HEK293 (cell line): ENCODE measurements at regions not wholly inside any gene's neighbourhood (a gene's known extent, or its start where the extent isn't known, plus 50 kb on each side); places are given as distances from the start of the nearest gene placed in this dataset.

ENCODE experiments used
- CTCF ChIA-PET: fragments of 350-600 bp; formaldehyde crosslinking; extraction: SDS; loops from one replicate; lab custom pipeline; 2021; ENCODE audit warnings: antibody characterized with exemption; lab: Yijun Ruan, JAX
- POLR2A ChIA-PET: fragments of 300-600 bp; formaldehyde crosslinking; extraction: SDS; loops from one replicate; lab custom pipeline; 2020; ENCODE audit warnings: antibody characterized with exemption, inconsistent platforms; lab: Yijun Ruan, JAX
- H3K27ac ChIP-seq: fragments of 200-500 bp; sonication (Bioruptor generic); 2 replicates; pipeline ENCODE4 v1.5.1; 2014; ENCODE audit warnings: low read depth, low read length, control low read depth, inconsistent platforms; ENCODE audit errors: extremely low read depth
- H3K36me3 ChIP-seq, 2 experiments: fragments of 200-500 bp in 1 of 2; sonication (Bioruptor generic) in 1 of 2; 1 replicate in 1 of 2; 2 replicates in 1 of 2; pipeline ENCODE4 v1.5.1; 2014 to 2017; ENCODE audit warnings: inconsistent platforms in 2 of 2, low read length in 2 of 2; ENCODE audit not compliant: control insufficient read depth in 2 of 2, insufficient read depth in 1 of 2
- H3K4me1 ChIP-seq: fragments of 200-500 bp; sonication (Bioruptor generic); 2 replicates; pipeline ENCODE4 v1.5.1; 2014; ENCODE audit warnings: mild to moderate bottlenecking, low read length, inconsistent platforms; ENCODE audit not compliant: control insufficient read depth, insufficient read depth
- H3K4me3 ChIP-seq: 2 replicates; pipeline ENCODE4 v1.5.1; 2011; ENCODE audit warnings: low read depth, mild to moderate bottlenecking, control low read depth, low read length, moderate library complexity
- H3K9me3 ChIP-seq: fragments of 200-500 bp; sonication (Bioruptor generic); 2 replicates; pipeline ENCODE4 v1.5.1; 2014; ENCODE audit warnings: low read depth, low read length, inconsistent platforms; ENCODE audit not compliant: control insufficient read depth, insufficient read depth
- BCL11A ChIP-seq: fragments of 450-650 bp; formaldehyde crosslinking; IDR thresholded peaks from 2 replicates; pipeline ENCODE4 v1.5.1; 2016; ENCODE audit warnings: low read depth, missing biosample characterization, missing genetic modification characterization
- FEZF1 ChIP-seq: fragments of 450-650 bp; formaldehyde crosslinking; IDR thresholded peaks from 2 replicates; pipeline ENCODE4 v1.5.1; 2016; ENCODE audit warnings: missing biosample characterization, missing genetic modification characterization
- GFI1B ChIP-seq: fragments of 450-650 bp; formaldehyde crosslinking; IDR thresholded peaks from 2 replicates; pipeline ENCODE4 v1.5.1; 2016; ENCODE audit warnings: missing biosample characterization, missing genetic modification characterization
- GLI2 ChIP-seq: fragments of 450-650 bp; formaldehyde crosslinking; IDR thresholded peaks from 2 replicates; pipeline ENCODE4; 2017; ENCODE audit warnings: missing biosample characterization, missing genetic modification characterization, low read depth, borderline replicate concordance
- GLI4 ChIP-seq: fragments of 450-650 bp; formaldehyde crosslinking; IDR thresholded peaks from 2 replicates; pipeline ENCODE4 v1.5.1; 2016; ENCODE audit warnings: missing biosample characterization, missing genetic modification characterization
- HIC1 ChIP-seq: fragments of 450-650 bp; formaldehyde crosslinking; IDR thresholded peaks from 2 replicates; pipeline ENCODE4 v1.5.1; 2016; ENCODE audit warnings: missing biosample characterization, missing genetic modification characterization
- IKZF3 ChIP-seq: fragments of 450-650 bp; IDR thresholded peaks from 2 replicates; pipeline ENCODE4 v1.5.0; 2018; ENCODE audit warnings: missing biosample characterization, mild to moderate bottlenecking, missing genetic modification characterization, moderate library complexity
- KLF8 ChIP-seq: fragments of 450-650 bp; formaldehyde crosslinking; IDR thresholded peaks from 2 replicates; pipeline ENCODE4 v1.5.1; 2016; ENCODE audit warnings: missing biosample characterization, missing genetic modification characterization
- OVOL3 ChIP-seq: fragments of 450-650 bp; formaldehyde crosslinking; IDR thresholded peaks from 2 replicates; pipeline ENCODE4 v1.5.1; 2016; ENCODE audit warnings: missing biosample characterization, missing genetic modification characterization
- SP7 ChIP-seq: fragments of 450-650 bp; formaldehyde crosslinking; IDR thresholded peaks from 2 replicates; pipeline ENCODE4 v1.5.1; 2016; ENCODE audit warnings: missing biosample characterization, missing genetic modification characterization
- TCF7L2 ChIP-seq: IDR thresholded peaks from 2 replicates; pipeline ENCODE4 v1.6.1; 2011; ENCODE audit warnings: low read depth, mild to moderate bottlenecking, inconsistent platforms, low read length, moderate library complexity, borderline replicate concordance
- TRIM28 ChIP-seq: IDR thresholded peaks from 2 replicates; pipeline ENCODE4 v1.6.1; 2011; ENCODE audit warnings: low read length, control low read depth, borderline replicate concordance
- ZBTB1 ChIP-seq: fragments of 450-650 bp; formaldehyde crosslinking; IDR thresholded peaks from 2 replicates; pipeline ENCODE4 v1.5.1; 2016; ENCODE audit warnings: missing biosample characterization, missing genetic modification characterization
- ZNF10 ChIP-seq: fragments of 450-650 bp; formaldehyde crosslinking; IDR thresholded peaks from 2 replicates; pipeline ENCODE4 v1.5.1; 2017; ENCODE audit warnings: missing biosample characterization, missing genetic modification characterization
- ZNF114 ChIP-seq: fragments of 450-650 bp; formaldehyde crosslinking; IDR thresholded peaks from 2 replicates; pipeline ENCODE4 v1.5.0; 2017; ENCODE audit warnings: missing biosample characterization, missing genetic modification characterization
- ZNF18 ChIP-seq: fragments of 450-650 bp; formaldehyde crosslinking; IDR thresholded peaks from 2 replicates; pipeline ENCODE4 v1.5.1; 2016; ENCODE audit warnings: missing biosample characterization, missing genetic modification characterization
- ZNF184 ChIP-seq: fragments of 450-650 bp; IDR thresholded peaks from 2 replicates; pipeline ENCODE4 v1.5.1; 2018; ENCODE audit warnings: missing biosample characterization, mild to moderate bottlenecking, missing genetic modification characterization
- ZNF202 ChIP-seq: fragments of 450-650 bp; formaldehyde crosslinking; IDR thresholded peaks from 2 replicates; pipeline ENCODE4 v1.5.1; 2016; ENCODE audit warnings: missing biosample characterization, missing genetic modification characterization, borderline replicate concordance
- ZNF335 ChIP-seq: fragments of 450-650 bp; formaldehyde crosslinking; conservative IDR thresholded peaks from 2 replicates; pipeline ENCODE4 v1.5.1; 2016; ENCODE audit warnings: missing biosample characterization, missing genetic modification characterization
- ZNF366 ChIP-seq: fragments of 450-650 bp; formaldehyde crosslinking; conservative IDR thresholded peaks from 2 replicates; pipeline ENCODE4 v1.5.1; 2016; ENCODE audit warnings: missing biosample characterization, missing genetic modification characterization
- ZNF501 ChIP-seq: fragments of 450-650 bp; formaldehyde crosslinking; IDR thresholded peaks from 2 replicates; pipeline ENCODE4 v1.5.1; 2016; ENCODE audit warnings: missing biosample characterization, missing genetic modification characterization
- ZNF624 ChIP-seq: fragments of 450-650 bp; formaldehyde crosslinking; IDR thresholded peaks from 2 replicates; pipeline ENCODE4 v1.5.1; 2017; ENCODE audit warnings: missing biosample characterization, missing genetic modification characterization
- ZNF629 ChIP-seq: fragments of 450-650 bp; formaldehyde crosslinking; IDR thresholded peaks from 2 replicates; pipeline ENCODE4 v1.5.1; 2017; ENCODE audit warnings: missing biosample characterization, missing genetic modification characterization
- ZNF777 ChIP-seq: fragments of 450-650 bp; formaldehyde crosslinking; IDR thresholded peaks from 2 replicates; pipeline ENCODE4 v1.5.1; 2017; ENCODE audit warnings: missing biosample characterization, missing genetic modification characterization, borderline replicate concordance
- TF ChIP-seq, protein P1 (sequence below): fragments of 450-650 bp; formaldehyde crosslinking; IDR thresholded peaks from 2 replicates; pipeline ENCODE4 v1.5.1; 2016; ENCODE audit warnings: missing biosample characterization, missing genetic modification characterization
- TF ChIP-seq, protein P2 (sequence below): fragments of 450-650 bp; formaldehyde crosslinking; IDR thresholded peaks from 2 replicates; pipeline ENCODE4 v1.5.1; 2017; ENCODE audit warnings: missing biosample characterization, missing genetic modification characterization

- POLR2A ChIA-PET: no interaction called here
- CTCF ChIA-PET: interaction anchor here (1.0 kb wide), 1 partner anchor 9 kb away, joined by 3 read pairs; no protein-coding TSS in a partner anchor
- Histone ChIP-seq H3K4me1 (peaks cover 14% of the 10 kb centered on the region), H3K36me3 (no peaks in the 10 kb centered on the region)
- no peak for TF ChIP-seq ZNF202 (tag by site-specific recombination)
- TF ChIP-seq BCL11A: no peak
- TF ChIP-seq, all 188 proteins: peak for 0
- H3K27ac ChIP-seq: no peak overlapping the region
- H3K4me3 ChIP-seq: no peak overlapping the region
- H3K9me3 ChIP-seq: no peaks in the 10 kb centered on the region
Observed at GRCh38 chr5:174400461-174400860, 323.9 kb upstream of the MSX2 start.

DNA sequence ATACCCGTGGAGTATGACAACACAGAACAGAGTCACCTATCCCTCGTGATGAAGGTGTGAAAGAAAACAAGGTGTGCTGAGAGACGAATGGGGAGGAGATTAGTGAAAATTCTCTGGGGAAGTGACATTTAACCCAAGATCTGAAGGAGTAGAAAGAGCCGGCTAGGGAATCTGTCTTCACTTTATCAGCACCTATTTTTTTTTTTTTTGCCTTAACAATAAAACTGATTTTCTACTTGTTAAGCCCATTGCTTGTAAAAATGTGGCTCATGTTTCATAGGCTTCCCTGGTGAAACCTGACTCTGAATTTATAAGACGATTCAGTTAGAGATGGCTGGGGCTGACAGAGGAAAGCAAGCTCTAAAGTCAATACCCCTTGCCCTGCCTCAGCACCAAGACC lies 322.6 kb upstream of the MSX2 start:
- Histone ChIP-seq H3K9me3 (no peaks in the 10 kb centered on the region), H3K4me3 (no peak overlapping the region), H3K27ac (peak overlapping the region; percentile 48; the same call in 1 of the 2 replicates), H3K36me3 (no peaks in the 10 kb centered on the region), H3K4me1 (peaks cover 14% of the 10 kb centered on the region)
- CTCF ChIA-PET: interaction anchor here (0.6 to 1.3 kb wide), 4 partner anchors 18 to 1734 kb away, joined by 3 to 5 read pairs (median 4); no protein-coding TSS in a partner anchor
- POLR2A ChIA-PET: interaction anchor here (0.8 to 1.3 kb wide), 3 partner anchors 9 to 19 kb away, joined by 3 to 4 read pairs (median 4); no protein-coding TSS in a partner anchor
- TF ChIP-seq, protein P1, sequence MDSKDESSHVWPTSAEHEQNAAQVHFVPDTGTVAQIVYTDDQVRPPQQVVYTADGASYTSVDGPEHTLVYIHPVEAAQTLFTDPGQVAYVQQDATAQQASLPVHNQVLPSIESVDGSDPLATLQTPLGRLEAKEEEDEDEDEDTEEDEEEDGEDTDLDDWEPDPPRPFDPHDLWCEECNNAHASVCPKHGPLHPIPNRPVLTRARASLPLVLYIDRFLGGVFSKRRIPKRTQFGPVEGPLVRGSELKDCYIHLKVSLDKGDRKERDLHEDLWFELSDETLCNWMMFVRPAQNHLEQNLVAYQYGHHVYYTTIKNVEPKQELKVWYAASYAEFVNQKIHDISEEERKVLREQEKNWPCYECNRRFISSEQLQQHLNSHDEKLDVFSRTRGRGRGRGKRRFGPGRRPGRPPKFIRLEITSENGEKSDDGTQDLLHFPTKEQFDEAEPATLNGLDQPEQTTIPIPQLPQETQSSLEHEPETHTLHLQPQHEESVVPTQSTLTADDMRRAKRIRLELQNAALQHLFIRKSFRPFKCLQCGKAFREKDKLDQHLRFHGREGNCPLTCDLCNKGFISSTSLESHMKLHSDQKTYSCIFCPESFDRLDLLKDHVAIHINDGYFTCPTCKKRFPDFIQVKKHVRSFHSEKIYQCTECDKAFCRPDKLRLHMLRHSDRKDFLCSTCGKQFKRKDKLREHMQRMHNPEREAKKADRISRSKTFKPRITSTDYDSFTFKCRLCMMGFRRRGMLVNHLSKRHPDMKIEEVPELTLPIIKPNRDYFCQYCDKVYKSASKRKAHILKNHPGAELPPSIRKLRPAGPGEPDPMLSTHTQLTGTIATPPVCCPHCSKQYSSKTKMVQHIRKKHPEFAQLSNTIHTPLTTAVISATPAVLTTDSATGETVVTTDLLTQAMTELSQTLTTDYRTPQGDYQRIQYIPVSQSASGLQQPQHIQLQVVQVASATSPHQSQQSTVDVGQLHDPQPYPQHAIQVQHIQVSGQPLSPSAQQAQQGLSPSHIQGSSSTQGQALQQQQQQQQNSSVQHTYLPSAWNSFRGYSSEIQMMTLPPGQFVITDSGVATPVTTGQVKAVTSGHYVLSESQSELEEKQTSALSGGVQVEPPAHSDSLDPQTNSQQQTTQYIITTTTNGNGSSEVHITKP (tag by site-specific recombination): no peak
- TF ChIP-seq HIC1 (tag by site-specific recombination) (peak; percentile 40; the same call in 1 of the 2 replicates), OVOL3 (tag by site-specific recombination) (peak; percentile 52; the same call in 1 of the 2 replicates), ZNF114 (tag by site-specific recombination) (no peak), TCF7L2 (peak; percentile 96), ZNF184 (0 out of 2 replicates have a peak, but pooled peaks have one; percentile 37), ZNF624 (tag by site-specific recombination) (no peak), GLI4 (no peak), ZNF335 (tag by site-specific recombination) (no peak), SP7 (peak; percentile 45; the same call in 1 of the 2 replicates), ZNF629 (peak; percentile 74), GLI2 (tag by site-specific recombination) (peak; percentile 40; the same call in 1 of the 2 replicates), GFI1B (peak; percentile 75; the same call in 1 of the 2 replicates), KLF8 (tag by site-specific recombination) (peak; percentile 93), TRIM28 (peak; percentile 70; the same call in 1 of the 2 replicates), ZNF10 (tag by site-specific recombination) (0 out of 2 replicates have a peak, but pooled peaks have one; percentile 53), ZNF501 (tag by site-specific recombination) (0 out of 2 replicates have a peak, but pooled peaks have one; percentile 35), FEZF1 (peak; percentile 89), ZNF18 (peak; percentile 46), ZNF366 (tag by site-specific recombination) (peak; percentile 61; the same call in 1 of the 2 replicates), IKZF3 (tag by site-specific recombination) (peak; percentile 31; the same call in 1 of the 2 replicates), ZNF777 (tag by site-specific recombination) (no peak), ZBTB1 (tag by site-specific recombination) (no peak)
- TF ChIP-seq, protein P2, sequence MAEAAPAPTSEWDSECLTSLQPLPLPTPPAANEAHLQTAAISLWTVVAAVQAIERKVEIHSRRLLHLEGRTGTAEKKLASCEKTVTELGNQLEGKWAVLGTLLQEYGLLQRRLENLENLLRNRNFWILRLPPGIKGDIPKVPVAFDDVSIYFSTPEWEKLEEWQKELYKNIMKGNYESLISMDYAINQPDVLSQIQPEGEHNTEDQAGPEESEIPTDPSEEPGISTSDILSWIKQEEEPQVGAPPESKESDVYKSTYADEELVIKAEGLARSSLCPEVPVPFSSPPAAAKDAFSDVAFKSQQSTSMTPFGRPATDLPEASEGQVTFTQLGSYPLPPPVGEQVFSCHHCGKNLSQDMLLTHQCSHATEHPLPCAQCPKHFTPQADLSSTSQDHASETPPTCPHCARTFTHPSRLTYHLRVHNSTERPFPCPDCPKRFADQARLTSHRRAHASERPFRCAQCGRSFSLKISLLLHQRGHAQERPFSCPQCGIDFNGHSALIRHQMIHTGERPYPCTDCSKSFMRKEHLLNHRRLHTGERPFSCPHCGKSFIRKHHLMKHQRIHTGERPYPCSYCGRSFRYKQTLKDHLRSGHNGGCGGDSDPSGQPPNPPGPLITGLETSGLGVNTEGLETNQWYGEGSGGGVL (tag by site-specific recombination): no peak
